H1 (cell line): ENCODE measurements at regions not wholly inside any gene's neighbourhood (a gene's known extent, or its start where the extent isn't known, plus 50 kb on each side); places are given as distances from the start of the nearest gene placed in this dataset.

ENCODE experiments used
- CTCF ChIA-PET: fragments of 300-600 bp; sonication (Branson Sonifier 250); formaldehyde crosslinking; loops from one replicate; lab custom pipeline; 2021; ENCODE audit not compliant: partially characterized antibody; lab: Charles Lee
- POLR2A ChIA-PET: fragments of 300-600 bp; sonication (Branson Sonifier 250); formaldehyde crosslinking; loops from one replicate; lab custom pipeline; 2021; ENCODE audit warnings: inconsistent platforms; ENCODE audit not compliant: partially characterized antibody; lab: Charles Lee
- DNase-seq, 2 experiments: peaks; one replicate each; pipeline versions ENCODE4 v3.0.0 to v3.0.0-alpha.2; 2010 to 2022; ENCODE audit warnings: low spot score in 2 of 2, low read depth in 1 of 2, mixed read lengths in 1 of 2
- FAIRE-seq: peaks from 2 replicates; lab custom pipeline; 2011; peaks lifted over from hg19 to GRCh38; lab: Jason Lieb, UNC
- H2AFZ ChIP-seq: 2 replicates; pipeline ENCODE4 v1.8.1; 2012; ENCODE audit warnings: low read length, inconsistent platforms
- H2AK5ac ChIP-seq: 2 replicates; pipeline ENCODE4 v1.6.1; 2013; ENCODE audit warnings: low read depth, low read length
- H2BK120ac ChIP-seq: replicated peaks from 2 replicates; pipeline ENCODE3; 2013; ENCODE audit warnings: low read depth, low read length, inconsistent platforms
- H2BK12ac ChIP-seq: 2 replicates; pipeline ENCODE4 v1.6.1; 2013; ENCODE audit warnings: low read depth, low read length
- H2BK15ac ChIP-seq: 2 replicates; pipeline ENCODE4 v1.6.1; 2013; ENCODE audit warnings: low read length
- H2BK20ac ChIP-seq: 2 replicates; pipeline ENCODE4 v1.6.1; 2013; ENCODE audit warnings: low read length
- H2BK5ac ChIP-seq: 2 replicates; pipeline ENCODE4 v1.6.1; 2013; ENCODE audit warnings: low read depth, low read length
- H3K14ac ChIP-seq: 2 replicates; pipeline ENCODE4 v1.6.1; 2013; ENCODE audit warnings: inconsistent platforms; ENCODE audit not compliant: insufficient read length
- H3K18ac ChIP-seq: 2 replicates; pipeline ENCODE4 v1.6.1; 2013; ENCODE audit warnings: low read length; ENCODE audit errors: extremely low read depth
- H3K23ac ChIP-seq: 2 replicates; pipeline ENCODE4 v1.6.1; 2013; ENCODE audit warnings: inconsistent platforms; ENCODE audit not compliant: insufficient read length
- H3K23me2 ChIP-seq: 2 replicates; pipeline ENCODE4 v1.6.1; 2013; ENCODE audit warnings: low read depth, low read length
- H3K27ac ChIP-seq: 2 replicates; pipeline ENCODE4 v1.6.1; 2011; ENCODE audit warnings: low read depth, low read length, inconsistent platforms
- H3K27me3 ChIP-seq, 4 experiments: replicated peaks in 1 of 4; 1 replicate in 1 of 4; 2 replicates in 3 of 4; pipeline versions ENCODE4 v1.6.1 to v1.8.1; 2011 to 2013; ENCODE audit warnings: low read length in 3 of 4, mild to moderate bottlenecking in 3 of 4, inconsistent platforms in 2 of 4, mixed read lengths in 2 of 4, moderate library complexity in 1 of 4; ENCODE audit not compliant: control insufficient read depth in 3 of 4, insufficient read depth in 3 of 4; ENCODE audit errors: extremely low read depth in 1 of 4
- H3K36me3 ChIP-seq, 4 experiments: 2 replicates each; pipeline versions ENCODE4 v1.6.1 to v1.8.1; 2011 to 2013; ENCODE audit warnings: mild to moderate bottlenecking in 4 of 4, low read length in 3 of 4, moderate library complexity in 2 of 4, control low read depth in 1 of 4, inconsistent platforms in 1 of 4; ENCODE audit not compliant: insufficient read depth in 4 of 4, control insufficient read depth in 2 of 4
- H3K4ac ChIP-seq: replicated peaks from 2 replicates; pipeline ENCODE3; 2013; ENCODE audit warnings: low read length, low read depth, mixed read lengths, inconsistent platforms; ENCODE audit not compliant: insufficient read length
- H3K4me1 ChIP-seq, 4 experiments: replicated peaks in 1 of 4; 1 replicate in 1 of 4; 2 replicates in 3 of 4; pipeline versions ENCODE4 v1.6.1 to v1.8.1; 2011 to 2013; ENCODE audit warnings: low read length in 3 of 4, inconsistent platforms in 2 of 4, mixed read lengths in 1 of 4; ENCODE audit not compliant: insufficient read depth in 4 of 4, control insufficient read depth in 3 of 4
- H3K4me2 ChIP-seq, 2 experiments: 2 replicates each; pipeline versions ENCODE4 v1.6.1 to v1.8.1; 2011 to 2013; ENCODE audit warnings: low read depth in 2 of 2, low read length in 2 of 2, control low read depth in 1 of 2, inconsistent platforms in 1 of 2, mild to moderate bottlenecking in 1 of 2; ENCODE audit not compliant: insufficient read depth in 1 of 2
- H3K4me3 ChIP-seq, 4 experiments: fragments of 200-600, 300-600 bp in 1 of 4; sonication (generic), shearing (Covaris generic), sonication (Bioruptor Twin) in 1 of 4; 2 replicates each; pipeline versions ENCODE4 v1.5.1 to v1.8.1; 2011 to 2016; ENCODE audit warnings: low read length in 4 of 4, low read depth in 3 of 4, control low read depth in 2 of 4, inconsistent platforms in 2 of 4, mild to moderate bottlenecking in 2 of 4, mixed read lengths in 1 of 4, moderate library complexity in 1 of 4; ENCODE audit not compliant: insufficient read depth in 2 of 4; ENCODE audit errors: extremely low read depth in 1 of 4
- H3K56ac ChIP-seq: replicated peaks from 2 replicates; pipeline ENCODE3; 2013; ENCODE audit warnings: low read depth, mild to moderate bottlenecking, mixed read lengths, low read length, inconsistent platforms; ENCODE audit not compliant: insufficient read length
- H3K79me1 ChIP-seq: 2 replicates; pipeline ENCODE4 v1.6.1; 2013; ENCODE audit warnings: low read depth, low read length, control low read depth
- H3K79me2 ChIP-seq, 2 experiments: 2 replicates each; pipeline versions ENCODE4 v1.6.1 to v1.8.1; 2012 to 2013; ENCODE audit warnings: low read length in 2 of 2, mild to moderate bottlenecking in 2 of 2, inconsistent platforms in 1 of 2; ENCODE audit not compliant: insufficient read depth in 2 of 2, control insufficient read depth in 1 of 2
- H3K9ac ChIP-seq, 4 experiments: replicated peaks in 1 of 4; 1 replicate in 1 of 4; 2 replicates in 3 of 4; pipeline versions ENCODE4 v1.6.1 to v1.8.1; 2011 to 2013; ENCODE audit warnings: low read depth in 3 of 4, low read length in 3 of 4, control low read depth in 2 of 4, mild to moderate bottlenecking in 2 of 4, moderate library complexity in 2 of 4, inconsistent platforms in 1 of 4; ENCODE audit errors: extremely low read depth in 1 of 4
- H3K9me3 ChIP-seq, 2 experiments: 2 replicates each; pipeline versions ENCODE4 v1.6.1 to v1.8.1; 2012 to 2013; ENCODE audit warnings: mild to moderate bottlenecking in 2 of 2, moderate library complexity in 2 of 2, control low read depth in 1 of 2, inconsistent platforms in 1 of 2, low read depth in 1 of 2, low read length in 1 of 2, mixed read lengths in 1 of 2; ENCODE audit not compliant: insufficient read depth in 2 of 2
- H4K20me1 ChIP-seq, 2 experiments: replicated peaks in 1 of 2; 2 replicates each; pipeline versions ENCODE3 to v1.8.1; 2011 to 2013; ENCODE audit warnings: inconsistent platforms in 2 of 2, low read length in 2 of 2, mild to moderate bottlenecking in 1 of 2; ENCODE audit not compliant: insufficient read depth in 2 of 2, control insufficient read depth in 1 of 2
- H4K5ac ChIP-seq: 2 replicates; pipeline ENCODE4 v1.6.1; 2013; ENCODE audit warnings: low read length, low read depth, mixed read lengths, inconsistent platforms; ENCODE audit not compliant: insufficient read length
- H4K8ac ChIP-seq: 2 replicates; pipeline ENCODE4 v1.8.0; 2013; ENCODE audit warnings: mild to moderate bottlenecking, moderate library complexity, low read length, inconsistent platforms; ENCODE audit not compliant: insufficient read depth; ENCODE audit errors: extremely low read depth
- H4K91ac ChIP-seq: replicated peaks from 2 replicates; pipeline ENCODE3; 2013; ENCODE audit warnings: low read length, mixed read lengths, inconsistent platforms; ENCODE audit not compliant: insufficient read length
- CEBPB ChIP-seq: IDR thresholded peaks from 2 replicates; pipeline ENCODE4 v1.6.1; 2012; ENCODE audit warnings: low read depth, low read length
- RXRA ChIP-seq: IDR thresholded peaks from 2 replicates; pipeline ENCODE4 v1.6.1; 2011; ENCODE audit warnings: low read depth, mild to moderate bottlenecking, low read length, moderate library complexity; ENCODE audit not compliant: insufficient read depth
- SAP30 ChIP-seq: fragments of 300-600 bp; sonication (generic); IDR thresholded peaks from 2 replicates; pipeline ENCODE4 v1.7.1; 2012; ENCODE audit warnings: low read length, moderate library complexity, mild to moderate bottlenecking, inconsistent platforms; ENCODE audit not compliant: insufficient read depth, insufficient replicate concordance
- SIN3A ChIP-seq, 2 experiments: IDR thresholded peaks in 1 of 2; conservative IDR thresholded peaks in 1 of 2; 2 replicates each; pipeline ENCODE4 v1.6.1; 2011 to 2012; ENCODE audit warnings: low read length in 2 of 2, improper control_type of control experiment in 1 of 2, low read depth in 1 of 2, mild to moderate bottlenecking in 1 of 2
- SIRT6 ChIP-seq: IDR thresholded peaks from one replicate; pipeline ENCODE4 v1.7.1; 2012; ENCODE audit warnings: low read length, inconsistent platforms
- SRF ChIP-seq: IDR thresholded peaks from 2 replicates; pipeline ENCODE4 v1.6.1; 2011; ENCODE audit warnings: mild to moderate bottlenecking, low read depth, low read length, moderate library complexity
- TAF7 ChIP-seq: optimal IDR thresholded peaks from 2 replicates; pipeline ENCODE3; 2011; ENCODE audit warnings: low read depth, mild to moderate bottlenecking, inconsistent platforms, low read length, moderate library complexity, borderline replicate concordance
- TCF12 ChIP-seq: IDR thresholded peaks from 2 replicates; pipeline ENCODE4 v1.6.1; 2011; ENCODE audit warnings: low read depth, mild to moderate bottlenecking, low read length
- WGBS, 2 experiments: shearing (Covaris generic) in 1 of 2; methylation state at CpG; one replicate each; pipeline versions ENCODE4 v1.1.6 to v1.1.7; 2013 to 2015; ENCODE audit warnings: low lambda C conversion rate in 2 of 2, mixed read lengths in 2 of 2, inconsistent platforms in 1 of 2, low coverage in 1 of 2, missing lambda C conversion rate in 1 of 2; ENCODE audit not compliant: insufficient replicate concordance in 2 of 2, insufficient coverage in 1 of 2, insufficient read length in 1 of 2; ENCODE audit errors: extremely low coverage in 1 of 2, missing lambda C conversion rate in 1 of 2; 5-methylcytosine and 5-hydroxymethylcytosine counted together

DNA sequence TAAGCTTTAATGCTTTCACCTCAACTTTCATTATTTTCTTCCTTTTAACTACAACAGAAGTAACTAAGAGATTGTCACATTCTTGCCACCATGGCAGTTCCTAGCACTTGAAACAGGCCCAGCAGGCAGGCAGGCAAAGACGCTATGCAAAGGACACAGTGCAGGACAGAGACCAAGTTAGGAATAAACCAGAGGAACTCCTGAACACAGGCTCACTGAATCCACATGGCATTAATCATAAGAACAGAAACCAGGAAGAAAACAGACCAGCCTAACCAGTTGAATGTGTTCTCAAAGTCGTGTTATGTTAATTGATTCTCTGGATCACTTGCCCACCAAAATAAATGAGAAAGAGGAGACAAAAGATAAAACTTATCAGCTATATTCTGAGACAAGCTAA lies 397.6 kb downstream of the TBL1XR1 start:
- no peaks in the 10 kb centered on the region for H4K20me1 ChIP-seq
- peaks cover 0 to 3% (median 0%) of the 10 kb centered on the region in 4 experiments; a peak in 3 of 7 replicates for H3K4me1 ChIP-seq
- H3K18ac ChIP-seq = no peak overlapping the region
- 72% methylated on average over 2 of the region's 2 CpGs; no CpG with 5 or more reads in 1 of the 2 experiments for WGBS, 2 experiments
- H2BK20ac ChIP-seq = no peak overlapping the region
- no peak overlapping the region for H2BK12ac ChIP-seq
- no peaks in the 10 kb centered on the region for H3K36me3 ChIP-seq
- H2AFZ ChIP-seq = peak overlapping the region; percentile 59; the same call in 1 of the 2 replicates
- no peaks in the 10 kb centered on the region for H3K79me2 ChIP-seq
- DNase-seq = no peak
- FAIRE-seq = no peak
- ChIA-PET CTCF (interaction anchor here (1.0 to 1.4 kb wide), 3 partner anchors 10 to 15 kb away, joined by 3 to 5 read pairs (median 4); no protein-coding TSS in a partner anchor), POLR2A (interaction anchor here (1.2 kb wide), 1 partner anchor 14 kb away, joined by 3 read pairs; no protein-coding TSS in a partner anchor)
- H3K9me3 ChIP-seq = peaks cover 0 to 2% of the 10 kb centered on the region in 2 experiments; a peak in 1 of 4 replicates
- no peak overlapping the region for H3K56ac ChIP-seq
- no peaks in the 10 kb centered on the region for H3K79me1 ChIP-seq
- no peak overlapping the region for H2BK5ac ChIP-seq
- no peaks in the 10 kb centered on the region for H3K27me3 ChIP-seq
- TF ChIP-seq SRF (no peak), SIRT6 (no peak), CEBPB (no peak), SAP30 (no peak), RXRA (no peak), SIN3A (conservative IDR thresholded peaks at IDR 0.05 in 1 of 2, IDR thresholded peaks at IDR 0.05 in 1 of 2; ENCODE audit: low read depth in 1 of 2, low read length in 2 of 2) (no peak), TCF12 (no peak), TAF7 (no peak)
- no peaks in the 10 kb centered on the region for H3K23me2 ChIP-seq
- no peak overlapping the region for H4K91ac ChIP-seq
- no peak overlapping the region for H3K4ac ChIP-seq
- H3K27ac ChIP-seq = no peak overlapping the region
- no peak overlapping the region for H2AK5ac ChIP-seq
- no peak overlapping the region for H2BK120ac ChIP-seq
- H3K14ac ChIP-seq = no peak overlapping the region
- H3K4me2 ChIP-seq = no peak overlapping the region
- H2BK15ac ChIP-seq = no peak overlapping the region
- no peak overlapping the region for H4K5ac ChIP-seq
- no peak overlapping the region for H3K23ac ChIP-seq
- no peak overlapping the region for H3K4me3 ChIP-seq
- H3K9ac ChIP-seq = no peak overlapping the region
- H4K8ac ChIP-seq = no peak overlapping the region
